H1 (cell line): ENCODE measurements at regions not wholly inside any gene's neighbourhood (a gene's known extent, or its start where the extent isn't known, plus 50 kb on each side); places are given as distances from the start of the nearest gene placed in this dataset.

Experiments
- CTCF ChIA-PET: fragments of 300-600 bp; sonication (Branson Sonifier 250); formaldehyde crosslinking; loops from one replicate; lab custom pipeline; 2021; ENCODE audit not compliant: partially characterized antibody; lab: Charles Lee
- POLR2A ChIA-PET: fragments of 300-600 bp; sonication (Branson Sonifier 250); formaldehyde crosslinking; loops from one replicate; lab custom pipeline; 2021; ENCODE audit warnings: inconsistent platforms; ENCODE audit not compliant: partially characterized antibody; lab: Charles Lee
- DNase-seq, 2 experiments: peaks; one replicate each; pipeline versions ENCODE4 v3.0.0 to v3.0.0-alpha.2; 2010 to 2022; ENCODE audit warnings: low spot score in 2 of 2, low read depth in 1 of 2, mixed read lengths in 1 of 2
- FAIRE-seq: peaks from 2 replicates; lab custom pipeline; 2011; peaks lifted over from hg19 to GRCh38; lab: Jason Lieb, UNC
- H2AFZ ChIP-seq: 2 replicates; pipeline ENCODE4 v1.8.1; 2012; ENCODE audit warnings: low read length, inconsistent platforms
- H2AK5ac ChIP-seq: 2 replicates; pipeline ENCODE4 v1.6.1; 2013; ENCODE audit warnings: low read depth, low read length
- H2BK120ac ChIP-seq: replicated peaks from 2 replicates; pipeline ENCODE3; 2013; ENCODE audit warnings: low read depth, low read length, inconsistent platforms
- H2BK12ac ChIP-seq: 2 replicates; pipeline ENCODE4 v1.6.1; 2013; ENCODE audit warnings: low read depth, low read length
- H2BK15ac ChIP-seq: 2 replicates; pipeline ENCODE4 v1.6.1; 2013; ENCODE audit warnings: low read length
- H2BK20ac ChIP-seq: 2 replicates; pipeline ENCODE4 v1.6.1; 2013; ENCODE audit warnings: low read length
- H2BK5ac ChIP-seq: 2 replicates; pipeline ENCODE4 v1.6.1; 2013; ENCODE audit warnings: low read depth, low read length
- H3K14ac ChIP-seq: 2 replicates; pipeline ENCODE4 v1.6.1; 2013; ENCODE audit warnings: inconsistent platforms; ENCODE audit not compliant: insufficient read length
- H3K18ac ChIP-seq: 2 replicates; pipeline ENCODE4 v1.6.1; 2013; ENCODE audit warnings: low read length; ENCODE audit errors: extremely low read depth
- H3K23ac ChIP-seq: 2 replicates; pipeline ENCODE4 v1.6.1; 2013; ENCODE audit warnings: inconsistent platforms; ENCODE audit not compliant: insufficient read length
- H3K23me2 ChIP-seq: 2 replicates; pipeline ENCODE4 v1.6.1; 2013; ENCODE audit warnings: low read depth, low read length
- H3K27ac ChIP-seq: 2 replicates; pipeline ENCODE4 v1.6.1; 2011; ENCODE audit warnings: low read depth, low read length, inconsistent platforms
- H3K27me3 ChIP-seq, 4 experiments: replicated peaks in 1 of 4; 1 replicate in 1 of 4; 2 replicates in 3 of 4; pipeline versions ENCODE4 v1.6.1 to v1.8.1; 2011 to 2013; ENCODE audit warnings: low read length in 3 of 4, mild to moderate bottlenecking in 3 of 4, inconsistent platforms in 2 of 4, mixed read lengths in 2 of 4, moderate library complexity in 1 of 4; ENCODE audit not compliant: control insufficient read depth in 3 of 4, insufficient read depth in 3 of 4; ENCODE audit errors: extremely low read depth in 1 of 4
- H3K36me3 ChIP-seq, 4 experiments: 2 replicates each; pipeline versions ENCODE4 v1.6.1 to v1.8.1; 2011 to 2013; ENCODE audit warnings: mild to moderate bottlenecking in 4 of 4, low read length in 3 of 4, moderate library complexity in 2 of 4, control low read depth in 1 of 4, inconsistent platforms in 1 of 4; ENCODE audit not compliant: insufficient read depth in 4 of 4, control insufficient read depth in 2 of 4
- H3K4ac ChIP-seq: replicated peaks from 2 replicates; pipeline ENCODE3; 2013; ENCODE audit warnings: low read length, low read depth, mixed read lengths, inconsistent platforms; ENCODE audit not compliant: insufficient read length
- H3K4me1 ChIP-seq, 4 experiments: replicated peaks in 1 of 4; 1 replicate in 1 of 4; 2 replicates in 3 of 4; pipeline versions ENCODE4 v1.6.1 to v1.8.1; 2011 to 2013; ENCODE audit warnings: low read length in 3 of 4, inconsistent platforms in 2 of 4, mixed read lengths in 1 of 4; ENCODE audit not compliant: insufficient read depth in 4 of 4, control insufficient read depth in 3 of 4
- H3K4me2 ChIP-seq, 2 experiments: 2 replicates each; pipeline versions ENCODE4 v1.6.1 to v1.8.1; 2011 to 2013; ENCODE audit warnings: low read depth in 2 of 2, low read length in 2 of 2, control low read depth in 1 of 2, inconsistent platforms in 1 of 2, mild to moderate bottlenecking in 1 of 2; ENCODE audit not compliant: insufficient read depth in 1 of 2
- H3K4me3 ChIP-seq, 4 experiments: fragments of 200-600, 300-600 bp in 1 of 4; sonication (generic), shearing (Covaris generic), sonication (Bioruptor Twin) in 1 of 4; 2 replicates each; pipeline versions ENCODE4 v1.5.1 to v1.8.1; 2011 to 2016; ENCODE audit warnings: low read length in 4 of 4, low read depth in 3 of 4, control low read depth in 2 of 4, inconsistent platforms in 2 of 4, mild to moderate bottlenecking in 2 of 4, mixed read lengths in 1 of 4, moderate library complexity in 1 of 4; ENCODE audit not compliant: insufficient read depth in 2 of 4; ENCODE audit errors: extremely low read depth in 1 of 4
- H3K56ac ChIP-seq: replicated peaks from 2 replicates; pipeline ENCODE3; 2013; ENCODE audit warnings: low read depth, mild to moderate bottlenecking, mixed read lengths, low read length, inconsistent platforms; ENCODE audit not compliant: insufficient read length
- H3K79me1 ChIP-seq: 2 replicates; pipeline ENCODE4 v1.6.1; 2013; ENCODE audit warnings: low read depth, low read length, control low read depth
- H3K79me2 ChIP-seq, 2 experiments: 2 replicates each; pipeline versions ENCODE4 v1.6.1 to v1.8.1; 2012 to 2013; ENCODE audit warnings: low read length in 2 of 2, mild to moderate bottlenecking in 2 of 2, inconsistent platforms in 1 of 2; ENCODE audit not compliant: insufficient read depth in 2 of 2, control insufficient read depth in 1 of 2
- H3K9ac ChIP-seq, 4 experiments: replicated peaks in 1 of 4; 1 replicate in 1 of 4; 2 replicates in 3 of 4; pipeline versions ENCODE4 v1.6.1 to v1.8.1; 2011 to 2013; ENCODE audit warnings: low read depth in 3 of 4, low read length in 3 of 4, control low read depth in 2 of 4, mild to moderate bottlenecking in 2 of 4, moderate library complexity in 2 of 4, inconsistent platforms in 1 of 4; ENCODE audit errors: extremely low read depth in 1 of 4
- H3K9me3 ChIP-seq, 2 experiments: 2 replicates each; pipeline versions ENCODE4 v1.6.1 to v1.8.1; 2012 to 2013; ENCODE audit warnings: mild to moderate bottlenecking in 2 of 2, moderate library complexity in 2 of 2, control low read depth in 1 of 2, inconsistent platforms in 1 of 2, low read depth in 1 of 2, low read length in 1 of 2, mixed read lengths in 1 of 2; ENCODE audit not compliant: insufficient read depth in 2 of 2
- H4K20me1 ChIP-seq, 2 experiments: replicated peaks in 1 of 2; 2 replicates each; pipeline versions ENCODE3 to v1.8.1; 2011 to 2013; ENCODE audit warnings: inconsistent platforms in 2 of 2, low read length in 2 of 2, mild to moderate bottlenecking in 1 of 2; ENCODE audit not compliant: insufficient read depth in 2 of 2, control insufficient read depth in 1 of 2
- H4K5ac ChIP-seq: 2 replicates; pipeline ENCODE4 v1.6.1; 2013; ENCODE audit warnings: low read length, low read depth, mixed read lengths, inconsistent platforms; ENCODE audit not compliant: insufficient read length
- H4K8ac ChIP-seq: 2 replicates; pipeline ENCODE4 v1.8.0; 2013; ENCODE audit warnings: mild to moderate bottlenecking, moderate library complexity, low read length, inconsistent platforms; ENCODE audit not compliant: insufficient read depth; ENCODE audit errors: extremely low read depth
- H4K91ac ChIP-seq: replicated peaks from 2 replicates; pipeline ENCODE3; 2013; ENCODE audit warnings: low read length, mixed read lengths, inconsistent platforms; ENCODE audit not compliant: insufficient read length
- BACH1 ChIP-seq: IDR thresholded peaks from 2 replicates; pipeline ENCODE4 v1.6.1; 2012; ENCODE audit warnings: low read length, improper control_type of control experiment
- CEBPB ChIP-seq: IDR thresholded peaks from 2 replicates; pipeline ENCODE4 v1.6.1; 2012; ENCODE audit warnings: low read depth, low read length
- CREB1 ChIP-seq: IDR thresholded peaks from 2 replicates; pipeline ENCODE4 v1.6.1; 2012; ENCODE audit warnings: inconsistent platforms
- EGR1 ChIP-seq: IDR thresholded peaks from 2 replicates; pipeline ENCODE4 v1.6.1; 2011; ENCODE audit warnings: low read depth, low read length, borderline replicate concordance
- EP300 ChIP-seq, 2 experiments: IDR thresholded peaks; 1 replicate in 1 of 2; 2 replicates in 1 of 2; pipeline ENCODE4 v1.6.1; 2011 to 2012; ENCODE audit warnings: low read depth in 2 of 2, low read length in 2 of 2, mild to moderate bottlenecking in 2 of 2, borderline replicate concordance in 1 of 2, inconsistent platforms in 1 of 2, moderate library complexity in 1 of 2
- EZH2 ChIP-seq: fragments of 200-600 bp; sonication (generic); IDR thresholded peaks from 2 replicates; pipeline ENCODE4 v1.7.1; 2012; ENCODE audit warnings: low read depth, mild to moderate bottlenecking, moderate library complexity, low read length, inconsistent platforms; ENCODE audit not compliant: severe bottlenecking
- FOSL1 ChIP-seq: IDR thresholded peaks from 2 replicates; pipeline ENCODE4 v1.6.1; 2011; ENCODE audit warnings: mild to moderate bottlenecking, low read depth, low read length, moderate library complexity; ENCODE audit not compliant: insufficient read depth
- NANOG ChIP-seq: IDR thresholded peaks from 2 replicates; pipeline ENCODE4 v1.6.1; 2011; ENCODE audit warnings: low read length, low read depth, mild to moderate bottlenecking, inconsistent platforms; ENCODE audit not compliant: insufficient read depth, poor library complexity, severe bottlenecking
- NRF1 ChIP-seq: IDR thresholded peaks from 2 replicates; pipeline ENCODE4 v1.6.1; 2011; ENCODE audit warnings: mild to moderate bottlenecking, low read depth, low read length, improper control_type of control experiment
- RAD21 ChIP-seq, 2 experiments: IDR thresholded peaks in 1 of 2; conservative IDR thresholded peaks in 1 of 2; 2 replicates each; pipeline ENCODE4 v1.6.1; 2011; ENCODE audit warnings: low read depth in 2 of 2, low read length in 2 of 2, improper control_type of control experiment in 1 of 2, inconsistent platforms in 1 of 2, mild to moderate bottlenecking in 1 of 2, moderate library complexity in 1 of 2
- RXRA ChIP-seq: IDR thresholded peaks from 2 replicates; pipeline ENCODE4 v1.6.1; 2011; ENCODE audit warnings: low read depth, mild to moderate bottlenecking, low read length, moderate library complexity; ENCODE audit not compliant: insufficient read depth
- SP4 ChIP-seq: IDR thresholded peaks from 2 replicates; pipeline ENCODE4 v1.6.1; 2012; ENCODE audit warnings: low read length, inconsistent platforms
- TAF1 ChIP-seq: IDR thresholded peaks from 2 replicates; pipeline ENCODE4 v1.6.1; 2011; ENCODE audit warnings: mild to moderate bottlenecking, low read depth, low read length
- TBP ChIP-seq: IDR thresholded peaks from 2 replicates; pipeline ENCODE4 v1.6.1; 2011; ENCODE audit warnings: low read depth, low read length, improper control_type of control experiment
- TF ChIP-seq, protein P1 (sequence below): IDR thresholded peaks from 2 replicates; pipeline ENCODE4 v1.6.1; 2012; ENCODE audit warnings: inconsistent platforms

DNA sequence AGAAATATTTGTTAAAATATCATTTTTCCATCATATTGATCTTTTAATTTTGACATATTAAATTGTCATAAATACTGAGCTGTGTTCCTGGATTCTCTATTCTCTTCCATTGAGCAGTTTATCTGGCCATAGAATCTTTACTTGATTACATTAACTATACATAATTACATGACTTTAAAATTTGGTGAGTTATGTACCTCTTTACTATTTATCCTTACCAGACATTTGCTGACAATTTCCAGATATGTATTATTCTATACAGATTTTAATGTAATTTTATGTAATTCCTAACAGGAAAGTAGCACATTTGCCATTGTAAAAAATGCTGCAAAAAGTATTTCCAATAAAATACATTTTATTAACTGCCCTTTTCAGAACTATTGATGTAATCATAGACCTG, 770.3 kb downstream of the KCTD16 start:
- no peaks in the 10 kb centered on the region for H3K23me2 ChIP-seq
- POLR2A ChIA-PET = no interaction called here
- H4K8ac ChIP-seq = no peak overlapping the region
- no peaks in the 10 kb centered on the region for H3K9me3 ChIP-seq
- DNase-seq (no peak), FAIRE-seq (no peak)
- H4K20me1 ChIP-seq = no peaks in the 10 kb centered on the region
- no peak overlapping the region for H2BK120ac ChIP-seq
- H2BK12ac ChIP-seq = no peak overlapping the region
- H3K27me3 ChIP-seq = no peaks in the 10 kb centered on the region
- no peaks in the 10 kb centered on the region for H3K79me1 ChIP-seq
- H3K14ac ChIP-seq = no peak overlapping the region
- no peak overlapping the region for H3K4ac ChIP-seq
- no peaks in the 10 kb centered on the region for H3K79me2 ChIP-seq
- no peak overlapping the region for H2BK20ac ChIP-seq
- H4K5ac ChIP-seq = no peak overlapping the region
- H3K27ac ChIP-seq = no peak overlapping the region
- no peak overlapping the region for H3K4me2 ChIP-seq
- no peak overlapping the region for H2AK5ac ChIP-seq
- no peak overlapping the region for H2BK5ac ChIP-seq
- no peak overlapping the region for H3K9ac ChIP-seq
- no peak overlapping the region for H3K23ac ChIP-seq
- H3K4me3 ChIP-seq = no peak overlapping the region
- CTCF ChIA-PET = interaction anchor here (0.6 kb wide), 1 partner anchor 941 kb away, joined by 3 read pairs; no protein-coding TSS in a partner anchor
- no peak overlapping the region for H3K56ac ChIP-seq
- no peak overlapping the region for H2AFZ ChIP-seq
- H3K36me3 ChIP-seq = no peaks in the 10 kb centered on the region
- no peak overlapping the region for H3K18ac ChIP-seq
- no peak overlapping the region for H2BK15ac ChIP-seq
- peaks cover 0 to 2% (median 0%) of the 10 kb centered on the region in 4 experiments; a peak in 1 of 7 replicates for H3K4me1 ChIP-seq
- H4K91ac ChIP-seq = no peak overlapping the region
- no peak for TF ChIP-seq CREB1
- no peak for TF ChIP-seq FOSL1
- no peak for TF ChIP-seq RAD21 (IDR thresholded peaks at IDR 0.05 in 1 of 2, conservative IDR thresholded peaks at IDR 0.05 in 1 of 2; ENCODE audit: low read depth in 2 of 2, low read length in 2 of 2)
- TF ChIP-seq, protein P1, sequence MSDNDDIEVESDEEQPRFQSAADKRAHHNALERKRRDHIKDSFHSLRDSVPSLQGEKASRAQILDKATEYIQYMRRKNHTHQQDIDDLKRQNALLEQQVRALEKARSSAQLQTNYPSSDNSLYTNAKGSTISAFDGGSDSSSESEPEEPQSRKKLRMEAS = no peak
- no peak for TF ChIP-seq BACH1
- no peak for TF ChIP-seq EGR1
- TF ChIP-seq TAF1 = no peak
- TF ChIP-seq NRF1 = no peak
- TF ChIP-seq EZH2 = no peak
- TF ChIP-seq CEBPB = no peak
- no peak for TF ChIP-seq EP300 (IDR thresholded peaks at IDR 0.05; ENCODE audit: borderline replicate concordance in 1 of 2, low read depth in 2 of 2, low read length in 2 of 2)
- TF ChIP-seq TBP = no peak
- no peak for TF ChIP-seq RXRA
- no peak for TF ChIP-seq SP4
- no peak for TF ChIP-seq NANOG
